K562 (cell line): ENCODE measurements at regions not wholly inside any gene's neighbourhood (a gene's known extent, or its start where the extent isn't known, plus 50 kb on each side); places are given as distances from the start of the nearest gene placed in this dataset.

Experiments used
- ATAC-seq: fragments of 200-7000 bp; cut with Tn5 transposase; 3 replicates; pipeline ENCODE4 v1.9.1; 2020; ENCODE audit warnings: moderate library complexity
- BruUV-seq: library from RNA; stranded (reverse); fragments of 400-500 nt; replicated peaks from 2 replicates; lab custom pipeline; 2021; lab: Mats Ljungman, UMichigan
- CTCF ChIA-PET: fragments of 300-600 bp; formaldehyde crosslinking; extraction: SDS; loops from one replicate; lab custom pipeline; 2021; ENCODE audit warnings: low intra/inter-chr PET ratio; lab: Yijun Ruan, JAX
- POLR2A ChIA-PET: fragments of 300-600, 350-650 bp; sonication (Branson Sonifier 250); formaldehyde crosslinking; extraction: SDS; loops from one replicate; lab custom pipeline; 2021; ENCODE audit warnings: antibody characterized with exemption, inconsistent platforms; lab: Yijun Ruan, JAX
- DNase-seq, 4 experiments: peaks; one replicate each; pipeline versions ENCODE4 v3.0.0 to v3.0.0-alpha.2; 2011 to 2018; ENCODE audit warnings: low spot score in 3 of 4, mixed read lengths in 3 of 4; ENCODE audit errors: extremely low read depth in 1 of 4
- FAIRE-seq: peaks from 2 replicates; lab custom pipeline; 2011; peaks lifted over from hg19 to GRCh38; lab: Jason Lieb, UNC
- H2AFZ ChIP-seq: 2 replicates; pipeline ENCODE4 v1.6.0; 2011; ENCODE audit warnings: low read depth, low read length, control low read depth, inconsistent platforms
- H3K27ac ChIP-seq: fragments of 200-600 bp; 3 replicates; pipeline ENCODE4 v1.8.0; 2011; ENCODE audit warnings: low read depth, mild to moderate bottlenecking, control low read depth, inconsistent platforms, low read length, moderate library complexity, mixed read lengths; ENCODE audit errors: extremely low read depth
- H3K27me3 ChIP-seq, 2 experiments: fragments of 300-600 bp in 1 of 2; 2 replicates in 1 of 2; 3 replicates in 1 of 2; pipeline versions ENCODE4 v1.6.0 to v1.8.0; 2011; ENCODE audit warnings: inconsistent platforms in 2 of 2, low read length in 2 of 2, mild to moderate bottlenecking in 1 of 2, mixed read lengths in 1 of 2, moderate library complexity in 1 of 2; ENCODE audit not compliant: control insufficient read depth in 2 of 2, insufficient read depth in 2 of 2
- H3K36me3 ChIP-seq: fragments of 300-600 bp; 3 replicates; pipeline ENCODE4 v1.8.0; 2011; ENCODE audit warnings: mild to moderate bottlenecking, low read length, inconsistent platforms; ENCODE audit not compliant: control insufficient read depth, insufficient read depth
- H3K4me1 ChIP-seq, 2 experiments: fragments of 200-600 bp in 1 of 2; replicated peaks in 1 of 2; 2 replicates in 1 of 2; 3 replicates in 1 of 2; pipeline versions ENCODE4 v1.5.1 to v1.8.0; 2011; ENCODE audit warnings: inconsistent platforms in 2 of 2, low read length in 2 of 2, mild to moderate bottlenecking in 1 of 2, mixed read lengths in 1 of 2, moderate library complexity in 1 of 2; ENCODE audit not compliant: control insufficient read depth in 2 of 2, insufficient read depth in 2 of 2
- H3K4me2 ChIP-seq: 2 replicates; pipeline ENCODE4 v1.6.1; 2011; ENCODE audit warnings: low read length, control low read depth, inconsistent platforms, mixed read lengths; ENCODE audit not compliant: insufficient read depth
- H3K4me3 ChIP-seq: fragments of 200-600 bp; sonication (generic), shearing (Covaris generic); 2 replicates; pipeline ENCODE4 v1.5.1; 2016; ENCODE audit warnings: control low read depth, inconsistent platforms
- H3K79me2 ChIP-seq: fragments of 200-600 bp; 3 replicates; pipeline ENCODE4 v1.8.0; 2011; ENCODE audit warnings: low read length, inconsistent platforms; ENCODE audit not compliant: control insufficient read depth, insufficient read depth
- H3K9ac ChIP-seq, 2 experiments: 2 replicates each; pipeline versions ENCODE4 v1.6.0 to v1.6.1; 2011; ENCODE audit warnings: low read depth in 2 of 2, low read length in 2 of 2, control low read depth in 1 of 2, inconsistent platforms in 1 of 2, mild to moderate bottlenecking in 1 of 2, mixed read lengths in 1 of 2; ENCODE audit not compliant: insufficient read depth in 1 of 2
- H3K9me1 ChIP-seq: one replicate; pipeline ENCODE4 v1.6.0; 2011; ENCODE audit warnings: inconsistent platforms, mild to moderate bottlenecking, low read length, moderate library complexity; ENCODE audit not compliant: control insufficient read depth, insufficient read depth
- H3K9me3 ChIP-seq: replicated peaks from 2 replicates; pipeline ENCODE4 v1.5.1; 2011; ENCODE audit warnings: low read depth, low read length, inconsistent platforms; ENCODE audit not compliant: control insufficient read depth, insufficient read depth
- H4K20me1 ChIP-seq: replicated peaks from 2 replicates; pipeline ENCODE4 v1.6.1; 2011; ENCODE audit warnings: low read length, inconsistent platforms, mixed read lengths; ENCODE audit not compliant: control insufficient read depth, insufficient read depth
- ELF2 ChIP-seq: fragments of 250-450 bp; sonication (Bioruptor Pico); IDR thresholded peaks from 2 replicates; pipeline ENCODE4 v1.5.0; 2021; ENCODE audit warnings: mild to moderate bottlenecking
- SMAD1 ChIP-seq: fragments of 150-350 bp; IDR thresholded peaks from 2 replicates; pipeline ENCODE4 v1.6.1; 2014; ENCODE audit warnings: low read length, low read depth; ENCODE audit not compliant: partially characterized antibody
- ZBTB17 ChIP-seq: fragments of 450-650 bp; formaldehyde crosslinking; IDR thresholded peaks from 2 replicates; pipeline ENCODE4 v1.4.0; 2020; ENCODE audit warnings: mild to moderate bottlenecking
- ZNF23 ChIP-seq: fragments of 250-450 bp; sonication (Bioruptor Pico); IDR thresholded peaks from 2 replicates; pipeline ENCODE4 v1.4.0; 2020; ENCODE audit warnings: mild to moderate bottlenecking
- ZNF644 ChIP-seq: fragments of 200-800 bp; sonication (Bioruptor generic); IDR thresholded peaks from 2 replicates; pipeline ENCODE4 v1.6.1; 2016; ENCODE audit warnings: low read depth, missing genetic modification characterization, missing compliant biosample characterization
- WGBS: fragments of 100-300 bp; shearing (Covaris generic); methylation state at CpG from one replicate; pipeline ENCODE4 v1.1.6; 2016; ENCODE audit warnings: low coverage, mixed read lengths; ENCODE audit not compliant: insufficient coverage; ENCODE audit errors: missing lambda C conversion rate; 5-methylcytosine and 5-hydroxymethylcytosine counted together
- in situ Hi-C: fragments of 300-500 bp; cut with MboI; formaldehyde crosslinking; loops from 4 replicates; pipeline ENCODE4 v1.15.0; 2018; ENCODE audit warnings: inconsistent platforms, mixed read lengths
- intact Hi-C: fragments of 100-400 bp; cut with micrococcal nuclease; formaldehyde crosslinking; loops from 2 replicates; pipeline ENCODE4 v1.14.2; 2022
- TF ChIP-seq, protein P1 (sequence below), 3 experiments: IDR thresholded peaks in 2 of 3; conservative IDR thresholded peaks in 1 of 3; 2 replicates each; pipeline ENCODE4 v1.5.1; 2011 to 2012; ENCODE audit warnings: low read length in 3 of 3, mild to moderate bottlenecking in 3 of 3, control low read depth in 2 of 3, improper control_type of control experiment in 1 of 3, inconsistent platforms in 1 of 3, low read depth in 1 of 3, mixed read lengths in 1 of 3, moderate library complexity in 1 of 3; ENCODE audit not compliant: insufficient read depth in 2 of 3

- Histone ChIP-seq H2AFZ (no peak overlapping the region), H4K20me1 (no peaks in the 10 kb centered on the region), H3K27ac (no peak overlapping the region), H3K9ac (no peak overlapping the region), H3K9me3 (no peaks in the 10 kb centered on the region), H3K79me2 (no peaks in the 10 kb centered on the region), H3K4me1 (peaks cover 0 to 5% of the 10 kb centered on the region in 2 experiments; a peak in 2 of 5 replicates), H3K36me3 (no peaks in the 10 kb centered on the region), H3K4me2 (no peak overlapping the region), H3K9me1 (no peaks in the 10 kb centered on the region), H3K4me3 (no peak overlapping the region), H3K27me3 (no peaks in the 10 kb centered on the region)
- DNase-seq: no peak
- no TSS peak for BruUV-seq
- ChIA-PET CTCF (no interaction called here), POLR2A (no interaction called here)
- intact Hi-C loops: no loop called here
- FAIRE-seq: no peak
- WGBS: 71% methylated on average over 1 of the region's 1 CpG
- no peak for TF ChIP-seq ZBTB17 (CRISPR knock-in tag)
- TF ChIP-seq ZNF644 (tag): no peak
- TF ChIP-seq, protein P1, sequence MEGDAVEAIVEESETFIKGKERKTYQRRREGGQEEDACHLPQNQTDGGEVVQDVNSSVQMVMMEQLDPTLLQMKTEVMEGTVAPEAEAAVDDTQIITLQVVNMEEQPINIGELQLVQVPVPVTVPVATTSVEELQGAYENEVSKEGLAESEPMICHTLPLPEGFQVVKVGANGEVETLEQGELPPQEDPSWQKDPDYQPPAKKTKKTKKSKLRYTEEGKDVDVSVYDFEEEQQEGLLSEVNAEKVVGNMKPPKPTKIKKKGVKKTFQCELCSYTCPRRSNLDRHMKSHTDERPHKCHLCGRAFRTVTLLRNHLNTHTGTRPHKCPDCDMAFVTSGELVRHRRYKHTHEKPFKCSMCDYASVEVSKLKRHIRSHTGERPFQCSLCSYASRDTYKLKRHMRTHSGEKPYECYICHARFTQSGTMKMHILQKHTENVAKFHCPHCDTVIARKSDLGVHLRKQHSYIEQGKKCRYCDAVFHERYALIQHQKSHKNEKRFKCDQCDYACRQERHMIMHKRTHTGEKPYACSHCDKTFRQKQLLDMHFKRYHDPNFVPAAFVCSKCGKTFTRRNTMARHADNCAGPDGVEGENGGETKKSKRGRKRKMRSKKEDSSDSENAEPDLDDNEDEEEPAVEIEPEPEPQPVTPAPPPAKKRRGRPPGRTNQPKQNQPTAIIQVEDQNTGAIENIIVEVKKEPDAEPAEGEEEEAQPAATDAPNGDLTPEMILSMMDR (IDR thresholded peaks at IDR 0.05 in 2 of 3, conservative IDR thresholded peaks at IDR 0.05 in 1 of 3; ENCODE audit: insufficient read depth in 2 of 3, low read depth in 1 of 3, low read length in 3 of 3): no peak
- no peak for TF ChIP-seq SMAD1
- TF ChIP-seq ZNF23 (CRISPR knock-in tag): no peak
- TF ChIP-seq ELF2 (CRISPR knock-in tag): no peak
- in situ Hi-C loops: no loop called here
- ATAC-seq: no peak
Observed at GRCh38 chr2:145765874-145766273, 1246.0 kb upstream of the ZEB2 start.
